SK-N-MC (cell line): ENCODE measurements at regions not wholly inside any gene's neighbourhood (a gene's known extent, or its start where the extent isn't known, plus 50 kb on each side); places are given as distances from the start of the nearest gene placed in this dataset.

Experiments used
- DNase-seq: peaks from one replicate; pipeline ENCODE4 v3.0.0-alpha.2; 2011; ENCODE audit warnings: low read depth, low spot score
- H3K27ac ChIP-seq: fragments of 200-600 bp; sonication (generic); 2 replicates; pipeline ENCODE4 v1.5.1; 2016; ENCODE audit warnings: mixed run types
- H3K36me3 ChIP-seq: fragments of 200-600 bp; sonication (generic); 2 replicates; pipeline ENCODE4 v1.6.1; 2017; ENCODE audit warnings: antibody characterized with exemption, low read length, mixed read lengths; ENCODE audit not compliant: insufficient read depth
- H3K4me3 ChIP-seq: fragments of 200-600 bp; sonication (generic); 2 replicates; pipeline ENCODE4 v1.5.1; 2016
- H3K9ac ChIP-seq: fragments of 200-600 bp; sonication (generic); 2 replicates; pipeline ENCODE4 v1.8.0; 2017; ENCODE audit warnings: mixed run types, mixed read lengths; ENCODE audit not compliant: insufficient read length
- H3K9me3 ChIP-seq: fragments of 200-600 bp; sonication (generic); 2 replicates; pipeline ENCODE4 v1.6.1; 2017; ENCODE audit warnings: low read depth, mild to moderate bottlenecking, antibody characterized with exemption, low read length, moderate library complexity, mixed read lengths
- EZH2 ChIP-seq: fragments of 200-600 bp; sonication (generic); IDR thresholded peaks from one replicate; pipeline ENCODE4 v1.6.1; 2017; ENCODE audit warnings: antibody characterized with exemption
- FOXP2 ChIP-seq: optimal IDR thresholded peaks from 2 replicates; pipeline ENCODE3; 2011; ENCODE audit warnings: mild to moderate bottlenecking, moderate library complexity; ENCODE audit not compliant: insufficient read depth; ENCODE audit errors: extremely low read length, control extremely low read depth
- POLR2AphosphoS5 ChIP-seq: IDR thresholded peaks from 2 replicates; pipeline ENCODE4 v1.6.1; 2012; ENCODE audit warnings: mild to moderate bottlenecking, low read depth, low read length, borderline replicate concordance

DNA sequence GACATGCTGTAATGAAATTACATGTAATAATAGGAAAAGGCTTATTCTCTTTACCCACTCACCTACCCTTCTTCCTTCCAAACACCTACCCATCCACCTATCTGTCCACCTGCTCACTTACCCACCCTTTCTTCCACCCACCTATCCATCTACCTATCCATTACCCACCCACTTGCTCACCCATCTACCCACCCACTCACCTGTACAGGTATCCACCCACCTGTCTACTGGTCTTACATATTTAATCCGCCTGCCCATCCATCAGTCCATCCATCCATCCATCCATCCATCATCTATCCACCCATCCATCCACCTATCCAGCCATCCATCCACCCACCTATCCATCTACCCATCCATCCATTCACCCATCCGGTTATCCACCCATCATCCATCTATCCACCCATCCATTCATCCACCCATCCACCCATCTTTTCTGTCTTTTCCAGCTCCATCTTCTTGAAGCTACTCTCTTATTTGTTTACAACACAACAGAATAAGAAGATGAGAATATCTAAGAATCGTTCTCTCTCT, 133.3 kb upstream of the STX18 start:
- Histone ChIP-seq H3K9me3 (no peaks in the 10 kb centered on the region), H3K4me3 (no peak overlapping the region), H3K9ac (no peak overlapping the region), H3K36me3 (no peaks in the 10 kb centered on the region), H3K27ac (no peak overlapping the region)
- no peak for DNase-seq
- TF ChIP-seq FOXP2 (no peak), EZH2 (no peak), POLR2AphosphoS5 (no peak)

DNA sequence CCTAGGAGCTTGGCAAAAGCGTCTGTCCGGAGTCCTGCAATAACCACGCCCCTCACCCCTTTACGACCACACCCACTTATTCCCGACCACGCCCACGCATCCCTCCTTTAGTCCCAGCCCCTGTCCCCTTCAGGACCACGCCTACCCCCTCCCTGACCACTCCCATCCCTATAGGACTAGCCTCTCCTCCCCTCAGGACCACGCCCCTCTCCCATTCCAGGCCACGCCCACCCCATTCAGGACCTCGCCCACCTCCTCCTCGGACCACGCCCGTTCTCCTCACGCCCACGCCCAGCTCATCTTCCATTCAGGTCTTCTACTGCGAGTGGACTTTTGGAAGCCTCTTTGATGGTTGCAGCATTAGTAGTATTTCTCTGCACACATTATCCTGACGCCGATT, 131.2 kb upstream of the STX18 start:
- Histone ChIP-seq H3K9me3 (no peaks in the 10 kb centered on the region), H3K36me3 (no peaks in the 10 kb centered on the region), H3K9ac (no peak overlapping the region), H3K27ac (0 out of 2 replicates have a peak overlapping the region, but pooled peaks have one; percentile 40), H3K4me3 (no peak overlapping the region)
- TF ChIP-seq POLR2AphosphoS5 (no peak), FOXP2 (no peak), EZH2 (no peak)
- DNase-seq = peak; percentile 44

DNA sequence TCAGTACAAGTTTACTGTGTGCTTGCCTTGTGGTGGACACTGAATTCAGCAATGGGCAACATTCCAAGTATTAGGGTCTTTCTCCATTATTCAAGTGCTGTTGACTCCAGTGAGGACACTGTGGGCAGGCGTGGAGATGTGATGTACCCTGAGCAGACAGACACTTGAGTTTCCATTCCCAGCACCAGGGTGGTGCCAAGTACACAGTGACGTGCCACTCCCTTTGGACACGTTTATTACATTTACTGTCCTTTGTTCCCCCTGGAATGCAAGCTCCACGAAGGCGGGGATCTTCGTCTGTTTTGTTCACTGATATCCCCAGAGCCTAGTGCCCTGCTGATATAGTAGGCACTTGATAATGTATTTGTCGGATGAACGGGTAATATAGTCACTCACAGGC, 130.6 kb upstream of the STX18 start:
- Histone ChIP-seq H3K9ac (no peak overlapping the region), H3K9me3 (no peaks in the 10 kb centered on the region), H3K4me3 (no peak overlapping the region), H3K27ac (0 out of 2 replicates have a peak overlapping the region, but pooled peaks have one; percentile 40), H3K36me3 (no peaks in the 10 kb centered on the region)
- TF ChIP-seq FOXP2 (no peak), EZH2 (no peak), POLR2AphosphoS5 (no peak)
- DNase-seq = no peak

- no peaks in the 10 kb centered on the region for H3K36me3 ChIP-seq
- no peak for TF ChIP-seq EZH2
- no peak for TF ChIP-seq FOXP2
- TF ChIP-seq POLR2AphosphoS5 = no peak
- H3K4me3 ChIP-seq = no peak overlapping the region
- no peak for DNase-seq
- H3K9me3 ChIP-seq = no peaks in the 10 kb centered on the region
- no peak overlapping the region for H3K9ac ChIP-seq
- H3K27ac ChIP-seq = no peak overlapping the region
Observed at GRCh38 chr4:4671774-4672349, 130.0 kb upstream of the STX18 start.

GRCh38 chr4:4670869-4671268, 129.0 kb upstream of the STX18 start:
- no peak for DNase-seq
- Histone ChIP-seq H3K27ac (no peak overlapping the region), H3K9ac (no peak overlapping the region), H3K9me3 (no peaks in the 10 kb centered on the region), H3K36me3 (no peaks in the 10 kb centered on the region), H3K4me3 (no peak overlapping the region)
- TF ChIP-seq POLR2AphosphoS5 (no peak), EZH2 (no peak), FOXP2 (no peak)

GRCh38 chr4:4668355-4669210, 126.7 kb upstream of the STX18 start:
- Histone ChIP-seq H3K36me3 (no peaks in the 10 kb centered on the region), H3K4me3 (no peak overlapping the region), H3K27ac (peak overlapping the region; percentile 1; the same call in 1 of the 2 replicates), H3K9me3 (no peaks in the 10 kb centered on the region), H3K9ac (no peak overlapping the region)
- no peak for DNase-seq
- TF ChIP-seq EZH2 = no peak
- no peak for TF ChIP-seq FOXP2
- no peak for TF ChIP-seq POLR2AphosphoS5

DNA sequence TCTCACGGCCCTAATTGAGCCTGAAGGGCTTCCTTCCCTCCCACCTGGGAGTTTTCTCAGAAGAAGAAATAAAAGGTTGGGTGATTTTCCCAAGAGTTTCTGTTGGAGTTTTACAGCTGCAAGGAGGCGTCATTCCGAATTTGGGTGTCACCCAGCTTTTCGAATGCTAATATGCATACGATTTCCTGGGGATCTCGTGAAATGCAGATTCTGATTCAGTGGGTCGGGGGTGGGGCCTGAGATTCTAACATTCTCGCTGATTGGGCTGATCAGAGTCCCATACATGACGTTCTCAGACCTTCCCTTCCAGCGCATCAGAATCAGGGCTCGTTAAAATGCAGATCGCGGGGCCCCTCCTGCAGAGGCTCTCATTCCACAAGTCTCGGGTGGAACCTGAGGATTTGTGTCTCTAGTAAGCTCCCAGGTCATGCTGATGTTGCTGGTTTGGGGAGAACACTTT, 125.8 kb upstream of the STX18 start:
- Histone ChIP-seq H3K9me3 (no peaks in the 10 kb centered on the region), H3K9ac (no peak overlapping the region), H3K27ac (peak overlapping the region; percentile 77), H3K36me3 (no peaks in the 10 kb centered on the region), H3K4me3 (peak overlapping the region; percentile 10)
- TF ChIP-seq EZH2 = no peak
- TF ChIP-seq FOXP2 = no peak
- TF ChIP-seq POLR2AphosphoS5 = no peak
- DNase-seq = no peak
